NT2/D1 (cell line): ENCODE measurements at regions not wholly inside any gene's neighbourhood (a gene's known extent, or its start where the extent isn't known, plus 50 kb on each side); places are given as distances from the start of the nearest gene placed in this dataset.

ENCODE experiments used
- YY1 ChIP-seq: IDR thresholded peaks from 2 replicates; pipeline ENCODE4 v1.6.1; 2011; ENCODE audit not compliant: insufficient read length, insufficient read depth
- ZNF274 ChIP-seq: IDR thresholded peaks from 2 replicates; pipeline ENCODE4 v1.6.1; 2011; ENCODE audit warnings: mild to moderate bottlenecking, low read depth, low read length

GRCh38 chr12:90020014-90020413, 311.4 kb upstream of the ATP2B1 start:
- TF ChIP-seq YY1 (no peak), ZNF274 (no peak)
